GM12878 (cell line): ENCODE measurements at regions not wholly inside any gene's neighbourhood (a gene's known extent, or its start where the extent isn't known, plus 50 kb on each side); places are given as distances from the start of the nearest gene placed in this dataset.

Experiments
- ATAC-seq: fragments of 200-7000 bp; cut with Tn5 transposase; 3 replicates; pipeline ENCODE4 v1.9.1; 2020; ENCODE audit warnings: mild to moderate bottlenecking, moderate library complexity
- BruUV-seq: library from RNA; stranded (reverse); fragments of 400-500 nt; replicated peaks from 2 replicates; lab custom pipeline; 2021; lab: Mats Ljungman, UMichigan
- CTCF ChIA-PET: fragments of 300-600 bp; sonication (Branson Sonifier 250); formaldehyde crosslinking; extraction: SDS; loops from one replicate; lab custom pipeline; 2021; ENCODE audit warnings: inconsistent platforms; lab: Yijun Ruan, JAX
- POLR2A ChIA-PET: fragments of 350-600 bp; formaldehyde crosslinking; extraction: SDS; loops from one replicate; lab custom pipeline; 2021; ENCODE audit warnings: inconsistent platforms; lab: Charles Lee
- RAD21 ChIA-PET: fragments of 300-600 bp; sonication (Branson Sonifier 250); formaldehyde crosslinking; loops from one replicate; lab custom pipeline; 2023; ENCODE audit warnings: antibody characterized with exemption; ENCODE audit not compliant: unreplicated experiment; lab: Charles Lee
- SMC1A ChIA-PET: fragments of 300-600 bp; sonication (Branson Sonifier 250); formaldehyde crosslinking; loops from one replicate; lab custom pipeline; 2023; ENCODE audit not compliant: unreplicated experiment, uncharacterized antibody; lab: Charles Lee
- DNase-seq: peaks from one replicate; pipeline ENCODE4 v3.0.0-alpha.2; 2011; ENCODE audit warnings: low read depth, low spot score
- FAIRE-seq: peaks from 3 replicates; lab custom pipeline; 2011; peaks lifted over from hg19 to GRCh38; lab: Jason Lieb, UNC
- H2AFZ ChIP-seq: 2 replicates; pipeline ENCODE4 v1.6.0; 2011; ENCODE audit warnings: low read depth, low read length, control low read depth; ENCODE audit not compliant: control insufficient read depth
- H3K27ac ChIP-seq: 2 replicates; pipeline ENCODE4 v1.5.1; 2011; ENCODE audit warnings: control low read depth; ENCODE audit not compliant: control insufficient read depth, insufficient read depth
- H3K27me3 ChIP-seq, 2 experiments: replicated peaks in 1 of 2; 2 replicates each; pipeline versions ENCODE4 v1.6.0 to v1.6.1; 2011; ENCODE audit warnings: low read length in 1 of 2; ENCODE audit not compliant: control insufficient read depth in 2 of 2, insufficient read depth in 2 of 2
- H3K36me3 ChIP-seq, 2 experiments: 2 replicates each; pipeline ENCODE4 v1.5.1; 2011; ENCODE audit warnings: low read length in 1 of 2; ENCODE audit not compliant: control insufficient read depth in 2 of 2, insufficient read depth in 2 of 2
- H3K4me1 ChIP-seq: 2 replicates; pipeline ENCODE4 v1.6.1; 2011; ENCODE audit warnings: mild to moderate bottlenecking, low read length, moderate library complexity, mixed read lengths; ENCODE audit not compliant: control insufficient read depth, insufficient read depth
- H3K4me2 ChIP-seq: 2 replicates; pipeline ENCODE4 v1.6.0; 2011; ENCODE audit warnings: control low read depth; ENCODE audit not compliant: control insufficient read depth, insufficient read depth
- H3K4me3 ChIP-seq: fragments of 200-600 bp; sonication (generic); 2 replicates; pipeline ENCODE4 v1.5.1; 2016
- H3K79me2 ChIP-seq: 2 replicates; pipeline ENCODE4 v1.6.0; 2011; ENCODE audit warnings: low read length; ENCODE audit not compliant: control insufficient read depth, insufficient read depth
- H3K9ac ChIP-seq: 2 replicates; pipeline ENCODE4 v1.8.0; 2011; ENCODE audit warnings: low read length, control low read depth, mixed read lengths; ENCODE audit not compliant: control insufficient read depth, insufficient read depth
- H3K9me3 ChIP-seq: replicated peaks from 3 replicates; pipeline ENCODE4 v1.5.1; 2011; ENCODE audit warnings: mild to moderate bottlenecking, low read length; ENCODE audit not compliant: control insufficient read depth, insufficient read depth
- H4K20me1 ChIP-seq: 2 replicates; pipeline ENCODE4 v1.6.0; 2011; ENCODE audit not compliant: control insufficient read depth, insufficient read depth
- BCL11A ChIP-seq: IDR thresholded peaks from 2 replicates; pipeline ENCODE4 v1.6.1; 2011; ENCODE audit warnings: low read depth, low read length
- EED ChIP-seq: sonication (generic); IDR thresholded peaks from 2 replicates; pipeline ENCODE4 v1.6.1; 2016; ENCODE audit warnings: antibody characterized with exemption, low read depth
- ETV6 ChIP-seq, 2 experiments: fragments of 450-650 bp in 1 of 2; IDR thresholded peaks in 1 of 2; conservative IDR thresholded peaks in 1 of 2; 2 replicates each; pipeline ENCODE4 v1.6.1; 2014; ENCODE audit warnings: antibody characterized with exemption in 1 of 2, borderline replicate concordance in 1 of 2, low read depth in 1 of 2, mild to moderate bottlenecking in 1 of 2, moderate library complexity in 1 of 2
- FOXK2 ChIP-seq: fragments of 450-650 bp; IDR thresholded peaks from 2 replicates; pipeline ENCODE4 v1.6.1; 2017; ENCODE audit warnings: mild to moderate bottlenecking, moderate library complexity
- GABPA ChIP-seq: IDR thresholded peaks from 2 replicates; pipeline ENCODE4 v1.6.1; 2014; ENCODE audit warnings: antibody characterized with exemption, low read depth, mild to moderate bottlenecking, inconsistent platforms
- MLLT1 ChIP-seq: fragments of 450-650 bp; IDR thresholded peaks from 2 replicates; pipeline ENCODE4 v1.6.1; 2016; ENCODE audit warnings: mild to moderate bottlenecking
- NFYB ChIP-seq: IDR thresholded peaks from 2 replicates; pipeline ENCODE4 v1.6.1; 2011; ENCODE audit warnings: low read depth, mild to moderate bottlenecking, low read length, improper control_type of control experiment, moderate library complexity; ENCODE audit not compliant: insufficient read depth
- NKRF ChIP-seq: fragments of 450-650 bp; conservative IDR thresholded peaks from 2 replicates; pipeline ENCODE4 v1.6.1; 2017; ENCODE audit warnings: mild to moderate bottlenecking, moderate library complexity
- RCOR1 ChIP-seq: conservative IDR thresholded peaks from 2 replicates; pipeline ENCODE4 v1.6.1; 2012; ENCODE audit warnings: low read depth, low read length, improper control_type of control experiment
- RELB ChIP-seq: fragments of 450-650 bp; IDR thresholded peaks from 2 replicates; pipeline ENCODE4 v1.6.1; 2017; ENCODE audit warnings: low read depth, mild to moderate bottlenecking, moderate library complexity
- RFX5 ChIP-seq: IDR thresholded peaks from 2 replicates; pipeline ENCODE4 v1.6.1; 2011; ENCODE audit warnings: low read depth, low read length, improper control_type of control experiment
- SKIL ChIP-seq: fragments of 450-650 bp; IDR thresholded peaks from 2 replicates; pipeline ENCODE4 v1.6.1; 2017; ENCODE audit warnings: mild to moderate bottlenecking, low read depth, inconsistent platforms; ENCODE audit not compliant: poor library complexity, severe bottlenecking
- SP1 ChIP-seq: IDR thresholded peaks from one replicate; pipeline ENCODE4 v1.6.1; 2011; ENCODE audit warnings: low read depth, low read length
- TARDBP ChIP-seq: IDR thresholded peaks from 2 replicates; pipeline ENCODE4 v1.6.1; 2016; ENCODE audit warnings: borderline replicate concordance
- TCF3 ChIP-seq: IDR thresholded peaks from 2 replicates; pipeline ENCODE4 v1.6.1; 2012; ENCODE audit warnings: low read depth, mild to moderate bottlenecking, low read length, borderline replicate concordance; ENCODE audit not compliant: insufficient read depth
- TCF7 ChIP-seq: IDR thresholded peaks from 2 replicates; pipeline ENCODE4 v1.6.1; 2014; ENCODE audit warnings: antibody characterized with exemption, borderline replicate concordance
- ZNF217 ChIP-seq: fragments of 450-650 bp; IDR thresholded peaks from 2 replicates; pipeline ENCODE4 v1.6.1; 2017; ENCODE audit warnings: antibody characterized with exemption, mild to moderate bottlenecking
- ZSCAN29 ChIP-seq: fragments of 450-650 bp; IDR thresholded peaks from 2 replicates; pipeline ENCODE4 v1.6.1; 2017; ENCODE audit warnings: mild to moderate bottlenecking, moderate library complexity
- WGBS: methylation state at CpG from one replicate; pipeline ENCODE4 v1.1.6; 2016; ENCODE audit warnings: low lambda C conversion rate; ENCODE audit not compliant: insufficient replicate concordance, insufficient coverage; ENCODE audit errors: missing lambda C conversion rate; 5-methylcytosine and 5-hydroxymethylcytosine counted together
- in situ Hi-C: fragments of 300-500 bp; cut with MboI; formaldehyde crosslinking; loops from 9 replicates; pipeline ENCODE4 v1.14.3; 2018; ENCODE audit warnings: mixed read lengths
- intact Hi-C: fragments of 100-400 bp; cut with micrococcal nuclease; formaldehyde crosslinking; loops from one replicate; pipeline ENCODE4 v1.14.2; 2022; ENCODE audit not compliant: unreplicated experiment

- no peaks in the 10 kb centered on the region for H3K9me3 ChIP-seq
- in situ Hi-C loops (no loop called here), intact Hi-C loops (loop anchor here (10.0 kb wide), 1 partner anchor 186 kb away; no protein-coding TSS in a partner anchor)
- DNase-seq (no peak), FAIRE-seq (no peak), ATAC-seq (no peak)
- H3K4me3 ChIP-seq: no peak overlapping the region
- TF ChIP-seq RELB: no peak
- no peak for TF ChIP-seq GABPA
- TF ChIP-seq NFYB: no peak
- no peak for TF ChIP-seq ZNF217
- TF ChIP-seq BCL11A: no peak
- no peak for TF ChIP-seq NKRF
- TF ChIP-seq SP1: no peak
- no peak for TF ChIP-seq EED
- no peak for TF ChIP-seq FOXK2
- no peak for TF ChIP-seq TCF7
- TF ChIP-seq TARDBP: no peak
- TF ChIP-seq RFX5: no peak
- no peak for TF ChIP-seq ZSCAN29
- TF ChIP-seq MLLT1: no peak
- no peak for TF ChIP-seq SKIL
- no peak for TF ChIP-seq TCF3
- no peak for TF ChIP-seq RCOR1
- TF ChIP-seq ETV6 (conservative IDR thresholded peaks at IDR 0.05 in 1 of 2, IDR thresholded peaks at IDR 0.05 in 1 of 2; ENCODE audit: borderline replicate concordance in 1 of 2, low read depth in 1 of 2): no peak
- no peak overlapping the region for H2AFZ ChIP-seq
- no peak overlapping the region for H3K4me2 ChIP-seq
- ChIA-PET CTCF (no interaction called here), POLR2A (no interaction called here), RAD21 (no interaction called here), SMC1A (interaction anchor here (0.8 kb wide), 1 partner anchor 244 kb away, joined by 3 read pairs; no protein-coding TSS in a partner anchor)
- no peaks in the 10 kb centered on the region for H3K4me1 ChIP-seq
- 50% methylated on average over 3 of the region's 3 CpGs for WGBS
- no peak overlapping the region for H3K9ac ChIP-seq
- H4K20me1 ChIP-seq: no peaks in the 10 kb centered on the region
- H3K36me3 ChIP-seq: no peaks in the 10 kb centered on the region
- no peaks in the 10 kb centered on the region for H3K79me2 ChIP-seq
- no peaks in the 10 kb centered on the region for H3K27me3 ChIP-seq
- no TSS peak for BruUV-seq
- H3K27ac ChIP-seq: no peak overlapping the region
These were observed 219.2 kb upstream of the SSTR1 start for GRCh38 chr14:37988472-37988871.
